ENCODE measurements at regions not wholly inside any gene's neighbourhood (a gene's known extent, or its start where the extent isn't known, plus 50 kb on each side); places are given as distances from the start of the nearest gene placed in this dataset.

- FAIRE-seq: no peak
Measured at GRCh38 chr10:120641695-120642094, 184.7 kb downstream of the PLPP4 start.

DNA sequence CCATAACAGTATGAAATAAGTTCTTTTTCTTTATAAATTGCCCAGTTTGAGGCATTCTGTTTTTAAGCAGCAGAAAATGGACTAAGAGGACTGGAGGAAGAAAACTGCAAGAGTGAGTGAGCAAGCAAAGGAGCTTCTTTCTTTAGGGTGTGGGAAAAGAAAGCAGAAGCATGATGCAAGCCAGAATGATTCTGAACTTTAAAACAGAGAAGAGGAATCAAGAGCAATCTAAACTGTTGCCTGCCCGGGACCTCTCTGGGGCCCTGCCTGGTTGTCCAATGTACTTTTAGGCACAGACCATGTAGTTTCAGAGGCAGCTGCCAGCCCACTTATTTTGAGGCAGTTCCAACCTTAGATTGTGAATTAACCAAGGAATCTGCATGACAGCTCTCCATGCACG, 186.3 kb downstream of the PLPP4 start:
- FAIRE-seq: no peak

- FAIRE-seq: no peak
Measured at GRCh38 chr10:120644556-120645410, 187.8 kb downstream of the PLPP4 start.

DNA sequence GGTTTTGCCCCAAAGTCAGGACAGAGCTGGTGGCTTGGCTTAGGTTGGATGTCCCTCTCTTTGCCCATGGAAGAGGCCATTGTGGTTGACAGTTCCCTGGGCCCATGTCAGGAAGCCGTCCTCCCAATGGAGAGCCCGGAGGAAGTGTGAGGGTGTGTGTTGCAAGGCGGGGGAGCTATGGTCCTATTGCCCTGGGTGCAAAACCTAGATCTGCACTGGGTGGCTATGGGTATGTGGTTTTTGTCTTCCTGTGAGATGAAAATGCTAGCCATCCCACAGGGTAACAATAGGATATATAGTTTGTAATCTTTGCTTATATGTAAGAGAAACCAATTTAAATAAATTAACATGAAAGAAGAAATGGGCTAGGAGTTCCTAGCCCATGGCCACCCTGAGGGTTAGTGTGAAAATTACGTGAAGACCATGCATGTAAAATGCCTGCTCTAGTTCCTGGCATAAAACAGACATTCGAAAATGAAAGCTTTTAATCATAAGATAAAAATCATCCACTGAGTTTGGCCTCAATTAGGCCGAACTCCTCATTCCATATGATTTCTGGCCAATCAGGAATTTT, 189.2 kb downstream of the PLPP4 start:
- no peak for FAIRE-seq

- FAIRE-seq: no peak
Measured at GRCh38 chr10:120646738-120647456, 189.9 kb downstream of the PLPP4 start.

GRCh38 chr10:120650705-120651399, 193.8 kb downstream of the PLPP4 start:
- no peak for FAIRE-seq

DNA sequence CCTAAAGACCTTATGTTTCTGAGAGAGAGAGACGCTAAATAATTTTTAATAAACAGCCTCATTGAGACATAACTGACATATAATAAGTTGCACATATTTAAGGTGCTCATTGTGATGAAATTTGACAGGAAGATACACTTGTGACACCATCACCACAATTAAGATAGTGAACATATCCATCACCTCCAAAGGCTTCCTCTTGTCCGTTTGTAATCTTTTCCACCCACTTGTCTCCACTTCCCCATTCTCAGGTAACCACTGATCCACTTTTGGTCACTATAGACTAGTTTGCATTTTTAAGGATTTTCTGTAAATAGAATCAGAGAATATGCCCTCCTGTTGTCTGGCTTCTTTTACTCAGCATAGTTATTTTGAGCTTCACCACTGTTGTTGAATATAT, 195.1 kb upstream of the WDR11 start:
- FAIRE-seq: no peak

DNA sequence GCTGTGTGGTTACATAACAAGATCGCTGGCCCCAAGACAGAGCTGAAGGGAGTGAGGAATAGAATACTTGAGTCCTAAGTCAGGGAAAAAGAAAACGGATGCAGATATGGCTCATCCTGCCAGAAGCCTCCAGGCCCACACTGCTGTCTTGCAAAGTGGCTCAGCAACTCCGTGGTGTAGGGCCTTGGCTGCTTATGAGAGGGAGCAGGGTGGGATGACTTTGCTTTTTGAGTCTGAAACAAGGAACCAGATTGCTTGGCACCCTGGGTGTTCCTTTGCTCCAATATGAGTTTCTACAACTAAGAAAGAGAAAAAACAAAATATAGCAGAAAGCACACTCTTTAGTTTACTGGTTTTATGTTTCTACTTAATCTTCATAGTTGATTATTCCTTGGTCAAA, 193.8 kb upstream of the WDR11 start:
- FAIRE-seq: no peak

DNA sequence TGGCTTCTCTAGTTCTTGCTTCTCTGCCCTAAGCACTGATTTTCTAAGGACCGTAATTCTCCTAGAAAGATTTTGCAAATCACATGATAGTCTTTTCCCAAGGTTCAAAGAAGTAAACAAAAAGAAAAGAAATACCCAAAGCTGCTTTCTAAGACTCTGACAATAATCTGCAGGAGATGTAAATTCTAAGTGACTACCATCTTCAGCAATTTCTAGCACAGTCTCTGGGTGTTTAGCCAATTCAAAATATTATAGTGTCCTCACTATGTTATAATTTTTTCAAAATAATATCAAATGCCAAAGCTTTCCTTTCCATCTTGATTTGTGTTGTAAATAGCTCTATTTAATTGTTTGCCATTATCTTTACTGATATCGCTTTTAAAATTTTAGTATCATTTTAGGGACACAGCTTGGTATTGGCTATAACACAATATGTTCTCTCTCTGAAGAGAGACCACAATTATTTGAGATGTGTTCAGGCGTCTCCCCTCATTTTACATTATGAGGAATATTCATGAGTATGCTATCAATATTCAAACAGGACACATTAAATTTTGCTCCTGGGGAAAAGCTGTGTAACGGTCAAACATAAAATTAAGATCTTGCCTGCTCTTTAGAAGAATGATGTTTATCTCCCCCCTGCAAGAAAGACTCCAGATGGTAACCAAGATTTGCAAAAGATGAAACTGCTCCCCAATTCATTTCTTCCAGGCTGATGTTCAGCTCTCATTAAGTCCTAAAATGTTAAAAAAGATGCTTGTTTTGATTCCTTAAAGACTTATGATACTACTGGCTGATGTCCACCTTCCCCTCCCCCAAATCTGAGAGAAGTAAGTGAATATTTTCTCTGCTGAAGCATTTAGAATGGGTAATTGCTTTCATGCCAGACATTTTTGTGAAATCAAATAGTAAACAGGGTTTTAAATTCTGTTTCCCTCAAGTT, 191.9 kb upstream of the WDR11 start:
- no peak for FAIRE-seq

DNA sequence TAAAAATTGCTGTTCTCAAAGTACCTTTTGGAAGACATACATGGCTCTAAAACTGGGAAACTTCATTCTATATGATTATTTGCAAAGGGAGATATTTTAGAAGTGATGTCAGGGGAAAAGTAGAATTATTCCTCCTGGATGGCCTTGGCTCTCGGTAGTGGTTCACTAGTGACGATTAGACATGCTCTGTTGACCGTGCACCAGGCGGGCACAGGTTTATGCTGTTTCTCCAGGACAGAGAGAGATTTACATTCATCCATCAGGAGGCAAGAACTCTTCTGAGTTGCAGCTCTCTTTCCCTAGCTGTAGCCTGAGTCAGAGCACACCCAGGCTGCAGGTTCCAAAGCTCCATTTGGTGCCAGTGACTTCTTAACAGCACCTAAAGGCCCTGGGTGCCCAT, 184.9 kb upstream of the WDR11 start:
- no peak for FAIRE-seq

- FAIRE-seq: no peak
Measured at GRCh38 chr10:120667276-120667675, 183.9 kb upstream of the WDR11 start.

GRCh38 chr10:120671491-120671890, 179.7 kb upstream of the WDR11 start:
- no peak for FAIRE-seq

GRCh38 chr10:120683454-120683853, 167.7 kb upstream of the WDR11 start:
- no peak for FAIRE-seq

- no peak for FAIRE-seq
Measured at GRCh38 chr10:120684226-120684625, 166.9 kb upstream of the WDR11 start.

DNA sequence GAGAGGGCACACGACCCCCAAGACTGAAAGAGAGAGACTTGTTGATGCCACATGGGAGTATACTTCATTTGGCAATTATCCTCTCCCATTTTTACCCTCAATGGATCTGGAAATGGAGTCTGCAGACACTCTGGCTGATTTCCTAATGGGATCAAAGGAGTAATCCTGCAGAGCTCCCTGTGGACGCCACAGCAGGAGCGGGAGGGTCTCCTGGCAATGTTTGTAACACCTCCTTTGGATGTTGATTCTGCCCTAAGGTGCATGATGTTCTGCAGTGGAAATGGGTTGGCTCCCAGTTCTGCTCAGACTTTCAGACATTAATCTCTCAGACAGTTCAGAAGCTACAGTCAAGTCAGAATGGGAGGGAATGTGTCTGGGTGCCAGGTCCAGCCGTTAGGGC, 166.0 kb upstream of the WDR11 start:
- no peak for FAIRE-seq

DNA sequence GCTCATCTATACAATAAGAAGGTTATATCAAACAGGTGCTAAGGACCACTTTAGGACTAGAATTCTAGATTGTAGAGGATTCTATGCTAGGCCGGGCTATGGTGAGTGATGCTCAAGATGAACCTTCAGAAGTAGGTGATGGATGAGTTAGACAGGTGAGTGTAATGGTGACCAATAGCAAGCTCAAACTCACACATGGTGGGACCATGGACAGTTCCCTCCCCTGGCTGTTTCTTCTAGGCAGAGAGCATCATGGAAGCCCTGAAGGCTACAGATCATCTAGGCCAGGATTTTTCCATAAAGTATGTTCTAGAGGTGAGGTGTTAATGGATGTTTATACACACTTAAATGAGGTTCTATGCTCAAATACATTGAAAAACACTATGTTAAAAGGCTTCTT, 162.2 kb upstream of the WDR11 start:
- no peak for FAIRE-seq

- FAIRE-seq: no peak
Measured at GRCh38 chr10:120689777-120690529, 161.2 kb upstream of the WDR11 start.

GRCh38 chr10:120691625-120692024, 159.5 kb upstream of the WDR11 start:
- FAIRE-seq: peak; percentile 44

DNA sequence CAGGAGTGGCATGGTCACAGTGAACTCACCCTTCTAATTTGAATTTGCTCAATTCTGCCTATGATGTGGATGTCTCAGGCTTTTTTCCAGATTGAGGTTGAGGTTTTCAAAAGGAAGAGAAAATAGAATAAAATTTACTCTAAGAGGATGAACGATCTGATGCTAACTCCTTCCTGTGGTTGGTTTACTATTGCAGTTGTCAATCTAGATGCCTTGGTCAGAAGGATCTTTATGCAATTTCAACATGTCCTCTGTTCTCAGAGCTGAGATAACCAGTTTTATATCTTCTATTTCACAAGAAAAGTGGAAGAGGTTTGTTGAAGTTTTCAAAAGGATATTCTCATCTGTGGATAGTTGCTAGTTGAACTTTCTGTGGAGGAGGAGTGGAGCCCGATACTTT, 150.7 kb upstream of the WDR11 start:
- FAIRE-seq: no peak

DNA sequence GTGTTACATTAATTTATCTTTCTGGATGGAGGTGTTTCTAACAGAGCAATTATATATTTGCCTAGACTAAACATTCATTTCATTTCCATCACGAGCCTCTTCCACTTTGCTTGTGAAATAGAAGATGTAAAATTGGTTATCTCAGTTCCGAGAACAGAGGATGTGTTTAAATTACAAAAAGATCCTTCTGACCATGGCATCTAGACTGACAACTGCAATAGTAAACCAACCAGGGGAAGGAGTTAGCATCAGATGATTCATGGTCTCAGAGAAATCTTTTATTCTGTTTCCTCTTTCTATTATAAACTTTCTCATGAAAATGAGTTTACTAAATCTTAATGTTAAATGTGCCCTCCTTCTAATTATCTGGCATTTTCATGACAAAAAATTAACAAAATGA, 149.8 kb upstream of the WDR11 start:
- no peak for FAIRE-seq

- no peak for FAIRE-seq
Measured at GRCh38 chr10:120702032-120702431, 149.1 kb upstream of the WDR11 start.
